Activated naive CD4-positive, alpha-beta T cell treated with anti-CD3 and anti-CD28 coated beads, Interleukin-2, amount 50 U/mL, for 16 hours (primary cell): ENCODE measurements at regions not wholly inside any gene's neighbourhood (a gene's known extent, or its start where the extent isn't known, plus 50 kb on each side); places are given as distances from the start of the nearest gene placed in this dataset.

ENCODE experiments used
- DNase-seq: peaks from one replicate; pipeline ENCODE4 v3.0.0-alpha.2; 2020

DNA sequence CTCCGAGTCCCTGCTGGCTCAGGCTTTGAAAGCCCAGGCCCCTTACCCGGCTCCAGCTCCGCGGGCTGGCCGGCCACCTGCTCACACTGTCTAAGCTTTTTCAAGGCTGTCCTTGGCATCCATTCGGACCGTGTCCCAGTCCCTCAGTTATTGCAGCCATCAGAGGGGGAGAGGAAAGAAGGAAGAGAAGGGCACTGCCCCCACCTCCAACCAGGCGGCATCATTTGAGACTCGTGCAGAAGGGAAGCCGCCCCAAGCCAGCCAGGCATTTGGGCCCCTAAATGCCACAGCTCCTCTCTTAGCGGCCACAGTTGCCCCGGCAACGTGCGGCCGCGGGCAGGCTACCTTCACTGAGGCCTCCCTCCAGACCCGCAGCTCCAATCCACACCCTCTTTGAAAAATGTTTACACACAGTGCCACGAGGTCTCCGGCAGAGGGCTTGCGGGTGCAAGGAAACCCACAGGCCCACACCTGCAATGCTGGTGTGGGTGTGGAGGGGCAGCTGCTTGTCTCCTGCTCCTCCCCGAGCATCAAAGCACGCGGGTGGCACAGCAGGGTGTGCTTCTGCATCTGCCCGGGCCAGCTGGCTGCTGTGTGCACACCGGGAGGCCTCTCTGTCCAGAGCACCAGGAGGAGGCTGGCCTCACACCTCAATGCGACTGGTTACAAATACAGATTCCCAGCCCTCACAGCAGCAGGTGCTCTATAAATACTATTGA is 124.4 kb downstream of the CTTN start:
- no peak for DNase-seq

GRCh38 chr11:70523384-70524095 is 125.2 kb downstream of the CTTN start:
- no peak for DNase-seq

- DNase-seq, result no peak
Measured at GRCh38 chr11:70524096-70524922, 126.0 kb downstream of the CTTN start.

- DNase-seq, result no peak
Measured at GRCh38 chr11:70525006-70525405, 126.7 kb downstream of the CTTN start.

GRCh38 chr11:70525466-70525865 is 127.1 kb downstream of the CTTN start:
- DNase-seq, result no peak

DNA sequence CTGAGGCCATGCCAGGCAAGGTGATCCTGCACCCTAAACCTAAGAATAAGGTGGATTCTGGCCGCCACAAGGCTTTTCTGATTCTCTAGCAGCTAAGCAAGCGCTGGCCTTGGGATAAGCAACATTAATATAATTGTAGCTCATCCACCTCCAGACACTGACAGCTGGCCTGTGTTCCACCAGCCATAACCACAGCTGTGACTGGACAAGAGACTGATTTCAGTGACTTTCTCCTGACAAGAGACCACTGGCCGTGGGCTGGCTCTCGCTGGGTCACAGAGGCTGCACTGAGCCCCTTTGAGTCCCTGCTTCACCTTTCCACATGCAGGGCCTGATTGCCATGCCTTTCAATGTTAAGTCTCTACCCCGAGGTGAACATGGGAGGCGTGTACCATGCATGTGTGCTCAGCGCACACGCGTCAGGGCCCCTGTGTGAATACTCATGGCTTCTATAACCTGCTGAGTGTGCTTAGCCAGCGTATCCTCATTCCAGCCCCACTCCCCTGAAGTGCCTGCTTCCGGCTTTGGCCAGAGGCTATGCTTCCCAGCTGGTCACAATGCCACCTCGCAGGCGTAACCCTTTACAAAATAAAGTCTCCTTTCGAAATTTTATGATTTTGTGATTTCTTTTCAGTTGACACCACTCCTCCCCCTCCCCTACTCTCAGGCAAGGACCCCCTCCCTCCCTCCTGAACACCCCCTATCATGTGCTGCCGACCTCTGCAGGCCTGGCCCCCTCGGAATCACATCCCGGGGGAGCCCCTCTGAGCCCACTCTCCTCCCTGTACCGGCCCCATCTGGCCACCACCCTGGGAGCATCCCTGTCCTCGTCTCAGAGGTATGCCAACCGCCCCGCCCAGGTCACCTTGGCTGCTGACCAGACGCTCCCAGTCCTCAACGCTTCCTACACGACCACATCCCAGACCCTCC is 128.1 kb downstream of the CTTN start:
- no peak for DNase-seq

- no peak for DNase-seq
Measured at GRCh38 chr11:70527046-70527395, 128.7 kb downstream of the CTTN start.

DNA sequence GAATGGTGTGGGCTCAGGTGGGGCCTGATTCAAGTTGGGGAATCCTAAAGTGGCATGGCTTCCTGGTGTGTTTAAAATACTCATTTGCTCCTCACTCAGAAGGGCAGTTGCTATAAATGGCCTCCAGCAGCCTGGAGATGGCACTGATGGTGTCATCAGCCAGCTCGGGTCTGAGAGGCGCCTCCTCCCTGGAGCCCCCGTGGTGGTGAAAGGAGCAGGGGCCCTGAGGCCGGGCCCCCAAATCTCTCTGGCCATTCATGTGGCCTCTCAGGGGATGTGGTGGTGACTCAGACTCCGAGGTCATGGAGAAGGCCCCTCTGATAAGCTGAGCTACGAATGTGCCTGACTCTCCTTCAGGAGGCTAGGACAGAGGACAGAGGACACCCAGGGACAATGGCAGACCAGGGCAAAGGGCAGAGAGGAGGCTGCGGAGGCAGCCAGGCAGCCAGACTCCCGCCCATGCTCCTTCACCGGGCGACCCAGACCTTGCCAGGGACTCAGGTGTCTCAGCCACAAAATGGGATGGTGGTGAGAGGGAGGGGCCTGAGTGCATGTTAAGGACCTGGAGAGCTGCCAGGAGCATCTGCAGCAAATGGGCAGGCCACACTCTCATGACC is 129.2 kb downstream of the CTTN start:
- no peak for DNase-seq

DNA sequence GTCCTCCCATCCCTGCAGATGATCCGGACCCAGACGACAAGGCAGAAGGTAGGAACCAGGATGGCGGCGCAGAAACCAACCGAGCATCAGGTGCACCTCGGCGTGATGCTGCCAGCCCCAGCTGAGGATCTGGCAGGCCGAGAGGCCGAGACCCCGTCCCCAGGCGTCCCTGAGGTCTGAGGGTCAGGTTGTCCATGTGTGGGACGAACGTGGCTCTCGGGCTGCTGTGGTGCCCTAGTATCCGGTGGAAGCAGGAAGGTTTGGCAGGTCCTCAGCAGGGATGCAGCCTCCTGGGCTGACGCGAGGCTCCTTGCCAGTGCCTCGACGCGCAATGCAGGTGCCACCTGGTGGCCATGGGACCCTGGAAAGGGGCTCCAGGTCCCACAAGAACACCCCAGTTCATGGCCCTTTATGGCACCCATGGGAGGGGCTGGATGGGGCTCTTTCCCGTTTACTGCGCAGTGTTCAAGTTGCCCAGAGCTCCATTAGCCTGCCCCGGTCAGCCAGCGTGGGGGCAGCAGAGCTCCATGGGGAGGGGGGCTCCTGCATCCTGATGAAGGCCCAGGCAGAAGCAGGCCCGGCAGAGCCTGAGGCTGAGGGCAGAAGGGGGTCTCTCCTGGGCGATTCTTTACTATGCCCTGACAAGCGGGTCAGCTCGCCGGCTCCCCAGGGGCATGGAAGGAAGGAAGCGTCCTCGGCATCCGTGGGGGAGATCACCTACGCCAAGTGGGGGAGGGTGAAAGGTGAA is 129.9 kb downstream of the CTTN start:
- DNase-seq, result no peak

DNA sequence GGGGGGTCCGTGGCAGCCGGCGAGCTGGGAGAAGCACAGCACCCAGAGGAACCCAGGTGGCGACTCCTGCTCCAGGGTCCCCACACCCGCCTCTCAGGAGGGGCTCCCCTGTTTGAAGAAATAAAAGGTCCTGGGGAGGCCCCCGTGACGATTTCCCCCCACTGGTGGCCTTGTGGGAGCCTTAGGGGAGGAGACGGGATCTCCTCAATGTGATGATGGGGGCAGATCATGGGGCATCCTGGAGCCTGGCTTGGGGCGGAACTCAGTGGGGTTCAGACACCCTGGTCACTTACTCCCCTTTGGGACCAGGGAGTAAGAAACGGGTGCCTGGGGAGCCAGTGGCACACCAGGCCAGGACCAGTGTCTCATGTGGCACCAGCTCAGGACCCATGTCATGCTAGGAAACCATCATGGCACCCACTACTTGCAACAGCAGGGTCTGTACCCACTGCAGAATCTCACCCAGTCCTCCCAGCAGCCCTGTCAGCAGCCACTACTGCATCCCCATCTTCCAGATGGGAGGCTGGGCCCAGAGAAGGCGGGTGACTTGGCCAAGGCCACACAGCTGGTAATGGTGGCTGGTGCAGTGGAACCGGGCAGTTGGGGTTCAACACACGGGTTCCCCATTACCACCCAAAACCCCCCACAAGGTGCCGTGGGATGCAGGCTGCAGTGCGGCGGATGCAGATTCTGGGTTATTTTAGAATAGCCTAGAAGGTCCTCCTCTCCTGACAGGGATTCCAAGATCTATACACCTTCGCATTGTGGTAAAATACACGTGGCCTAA is 130.7 kb downstream of the CTTN start:
- no peak for DNase-seq

- no peak for DNase-seq
Measured at GRCh38 chr11:70530010-70530409, 131.7 kb downstream of the CTTN start.

DNA sequence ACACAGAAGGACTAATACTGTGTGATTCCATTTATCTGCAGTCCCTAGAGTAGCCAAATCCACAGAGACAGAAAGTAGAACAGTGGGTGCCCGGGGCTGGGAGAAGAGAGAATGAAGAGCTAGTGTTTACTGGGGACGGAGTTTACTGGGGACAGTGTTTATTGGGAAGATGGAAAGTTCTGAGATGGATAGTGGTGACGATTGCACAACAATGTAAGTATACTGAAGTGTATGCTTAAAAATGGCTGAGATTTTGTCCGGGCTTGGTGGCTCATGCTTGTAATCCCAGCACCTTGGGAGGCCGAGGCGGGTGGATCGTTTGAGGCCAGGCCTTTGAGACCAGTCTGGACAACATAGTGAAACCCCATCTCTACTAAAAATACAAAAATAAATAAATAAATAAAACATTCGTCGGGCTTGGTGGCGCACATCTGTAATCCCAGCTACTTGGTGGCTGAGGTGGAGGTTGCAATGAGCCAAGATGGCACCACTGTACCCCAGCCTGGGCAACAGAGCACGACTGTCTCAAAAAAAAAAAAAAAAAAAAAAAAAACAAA is 132.4 kb downstream of the CTTN start:
- DNase-seq, result no peak

DNA sequence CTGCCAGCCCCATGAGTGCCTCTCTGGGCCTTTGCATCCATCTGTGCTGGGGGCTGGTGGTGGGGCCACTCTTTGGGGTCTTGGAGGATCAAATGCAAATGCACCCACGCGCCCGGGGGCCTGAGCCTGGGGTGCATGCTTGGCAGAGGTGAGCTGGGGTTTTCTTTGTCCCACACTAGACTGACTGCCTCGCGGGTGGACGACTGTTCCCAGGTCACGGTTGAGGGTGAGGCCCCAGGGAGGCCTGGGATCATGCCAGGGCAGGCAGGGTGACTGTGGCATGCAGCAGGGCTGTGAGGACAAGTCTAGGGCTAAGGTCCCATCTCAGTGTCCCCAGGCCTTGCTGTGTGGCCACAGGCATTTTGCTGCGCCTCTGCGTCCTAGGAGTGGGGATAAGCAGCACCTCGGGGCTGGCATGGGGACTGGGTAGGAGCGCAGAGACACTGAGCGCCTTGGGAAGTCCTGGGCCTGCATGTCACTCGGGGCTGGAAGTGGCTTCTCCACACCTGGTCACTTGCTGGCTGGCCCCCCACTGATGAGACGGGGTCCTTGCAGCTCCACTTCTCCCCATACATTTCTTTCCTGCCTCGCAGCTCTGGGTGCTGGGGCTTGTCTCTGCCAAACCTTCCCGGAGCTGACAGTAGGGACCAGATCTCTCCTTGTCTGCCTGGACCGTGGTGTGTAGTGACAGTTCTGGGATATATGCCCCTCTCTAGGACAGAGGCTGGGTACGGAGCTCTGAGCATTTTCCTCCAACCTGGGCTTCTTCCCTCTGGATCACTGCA is 133.1 kb downstream of the CTTN start:
- no peak for DNase-seq

DNA sequence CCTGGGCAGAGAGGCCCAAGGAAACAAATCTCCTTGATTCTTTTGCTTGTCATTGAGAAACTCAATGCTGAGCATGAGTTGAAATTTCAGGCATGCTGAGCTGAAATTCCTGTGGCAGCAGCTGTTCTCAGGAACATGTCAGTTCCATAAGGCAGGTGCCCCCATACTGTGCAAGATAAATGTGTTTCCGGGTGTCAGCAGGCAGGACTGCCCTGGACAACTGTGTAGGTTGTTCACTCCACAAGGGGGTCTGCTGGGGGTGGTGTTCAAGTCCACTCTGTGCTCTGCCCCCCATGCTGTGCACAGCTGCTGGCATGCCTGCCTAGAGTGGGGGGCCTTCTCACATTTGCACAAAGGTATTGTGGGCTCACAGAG is 133.7 kb downstream of the CTTN start:
- DNase-seq, result no peak

DNA sequence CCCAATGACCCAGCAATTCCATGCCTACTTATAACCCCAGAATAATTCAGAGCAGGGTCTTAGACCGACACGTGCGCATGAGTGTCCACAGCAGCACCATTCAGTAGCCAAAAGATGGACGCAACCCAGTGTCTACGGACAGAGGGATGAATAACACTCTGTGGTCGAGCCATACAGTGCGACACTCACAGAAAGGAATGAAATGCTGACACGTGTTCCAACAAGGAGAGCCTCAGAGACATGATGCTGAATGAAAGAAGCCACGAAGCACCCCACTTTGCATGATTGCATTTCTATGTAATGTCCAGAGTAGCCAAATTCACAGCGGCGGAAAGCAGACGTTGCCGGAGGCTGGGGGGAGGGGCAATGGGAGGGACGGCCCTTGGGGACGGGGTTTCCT is 134.4 kb downstream of the CTTN start:
- no peak for DNase-seq

- no peak for DNase-seq
Measured at GRCh38 chr11:70535191-70535971, 137.1 kb downstream of the CTTN start.

DNA sequence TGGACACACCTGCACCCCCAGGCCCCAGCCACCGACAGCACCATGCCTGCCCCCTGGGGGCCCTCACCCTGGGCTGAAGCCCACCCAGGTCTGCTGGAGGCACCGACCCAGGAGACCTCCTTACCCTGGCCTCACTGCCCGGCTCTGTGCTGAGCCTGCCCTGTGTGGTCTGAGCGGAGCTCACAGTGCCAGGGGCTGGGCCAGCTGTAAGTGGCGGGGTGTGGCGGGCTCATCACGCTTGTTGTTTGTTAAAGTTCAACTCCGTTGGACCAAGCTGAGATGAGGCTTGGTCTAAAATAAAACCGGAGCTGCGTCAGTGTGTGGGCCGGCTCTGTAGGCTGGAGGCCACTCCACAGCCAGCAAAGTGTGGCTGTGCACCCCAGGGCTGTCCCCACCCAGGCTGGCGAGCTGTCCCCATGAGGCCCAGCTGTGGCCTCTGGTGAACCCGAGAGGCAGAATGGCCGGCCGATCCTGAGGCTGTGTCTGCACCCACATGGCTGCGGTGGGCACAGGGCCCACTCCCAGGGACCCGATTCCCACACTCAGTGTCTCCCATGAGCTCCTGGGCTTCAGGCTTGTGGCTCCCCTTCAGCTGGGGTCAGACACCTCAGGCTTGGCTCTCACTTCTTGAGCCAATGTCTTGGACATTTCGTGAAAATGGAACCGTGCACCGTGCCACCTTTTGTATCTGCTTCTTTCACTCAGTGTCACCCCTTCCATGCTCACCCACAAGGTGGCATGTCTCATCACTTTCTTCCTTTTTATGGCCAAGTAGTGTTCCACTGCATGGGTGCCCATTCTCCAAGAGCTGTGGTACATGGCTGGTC is 137.9 kb downstream of the CTTN start:
- no peak for DNase-seq
